ENCODE measurements at regions not wholly inside any gene's neighbourhood (a gene's known extent, or its start where the extent isn't known, plus 50 kb on each side); places are given as distances from the start of the nearest gene placed in this dataset.
"Not testable (repeated sequence)": the region's sequence is repeated elsewhere in the genome, so short reads cannot be mapped to it uniquely, and the experiment has no call there.

- H3K36me3 Mint-ChIP-seq (ENCODE audit: low read depth); H3K27ac Mint-ChIP-seq; H3K4me1 Mint-ChIP-seq; DNase-seq; intact Hi-C loops (cut with micrococcal nuclease); H3K9me3 Mint-ChIP-seq; H3K4me3 Mint-ChIP-seq; H3K27me3 Mint-ChIP-seq: not testable (repeated sequence)
These were observed 51.9 kb downstream of the DIPK2A start for GRCh38 chr3:144023543-144023942.

- H3K27me3 Mint-ChIP-seq: peaks cover 3% of the 10 kb centered on the region
- no peaks in the 10 kb centered on the region for H3K9me3 Mint-ChIP-seq
- no peak for DNase-seq
- peaks cover 4% of the 10 kb centered on the region for H3K4me1 Mint-ChIP-seq
- no peaks in the 10 kb centered on the region for H3K36me3 Mint-ChIP-seq (ENCODE audit: low read depth)
- no peak overlapping the region for H3K4me3 Mint-ChIP-seq
- intact Hi-C loops (cut with micrococcal nuclease): no loop called here
- no peak overlapping the region for H3K27ac Mint-ChIP-seq
These were observed 57.3 kb downstream of the DIPK2A start for GRCh38 chr3:144028798-144029411.

- peaks cover 5% of the 10 kb centered on the region for H3K27me3 Mint-ChIP-seq
- peaks cover 4% of the 10 kb centered on the region for H3K4me1 Mint-ChIP-seq
- H3K27ac Mint-ChIP-seq: no peak overlapping the region
- no peak for DNase-seq
- intact Hi-C loops (cut with micrococcal nuclease): loop anchor here (5.0 kb wide), 1 partner anchor 57 kb away; the partner anchor contains the start of gene DIPK2A
- no peak overlapping the region for H3K4me3 Mint-ChIP-seq
- H3K36me3 Mint-ChIP-seq (ENCODE audit: low read depth): no peaks in the 10 kb centered on the region
- no peaks in the 10 kb centered on the region for H3K9me3 Mint-ChIP-seq
These were observed 58.1 kb downstream of the DIPK2A start for GRCh38 chr3:144029769-144030168.

- no peaks in the 10 kb centered on the region for H3K36me3 Mint-ChIP-seq (ENCODE audit: low read depth)
- no peaks in the 10 kb centered on the region for H3K9me3 Mint-ChIP-seq
- peaks cover 4% of the 10 kb centered on the region for H3K4me1 Mint-ChIP-seq
- no peak for DNase-seq
- H3K27ac Mint-ChIP-seq: no peak overlapping the region
- peaks cover 8% of the 10 kb centered on the region for H3K27me3 Mint-ChIP-seq
- no peak overlapping the region for H3K4me3 Mint-ChIP-seq
- intact Hi-C loops (cut with micrococcal nuclease): loop anchor here (5.0 kb wide), 1 partner anchor 60 kb away; the partner anchor contains the start of gene DIPK2A
These were observed 60.3 kb downstream of the DIPK2A start for GRCh38 chr3:144031938-144032337.

GRCh38 chr3:144032531-144033239 is 61.1 kb downstream of the DIPK2A start:
- no peak overlapping the region for H3K27ac Mint-ChIP-seq
- no peak overlapping the region for H3K4me3 Mint-ChIP-seq
- intact Hi-C loops (cut with micrococcal nuclease): loop anchor here (5.0 kb wide), 1 partner anchor 60 kb away; the partner anchor contains the start of gene DIPK2A

GRCh38 chr3:144033240-144033589 is 61.6 kb downstream of the DIPK2A start:
- intact Hi-C loops (cut with micrococcal nuclease): loop anchor here (5.0 kb wide), 1 partner anchor 61 kb away; the partner anchor contains the start of gene DIPK2A

More at GRCh38 chr3:144032531-144033239, 61.1 kb downstream of the DIPK2A start:
- H3K27me3 Mint-ChIP-seq: peaks cover 10% of the 10 kb centered on the region
- H3K9me3 Mint-ChIP-seq: no peaks in the 10 kb centered on the region
- H3K36me3 Mint-ChIP-seq (ENCODE audit: low read depth): no peaks in the 10 kb centered on the region
- DNase-seq: no peak
- peaks cover 4% of the 10 kb centered on the region for H3K4me1 Mint-ChIP-seq

GRCh38 chr3:144033863-144034262 is 62.2 kb downstream of the DIPK2A start:
- Mint-ChIP-seq H3K36me3 (ENCODE audit: low read depth) (no peaks in the 10 kb centered on the region), H3K4me1 (peaks cover 4% of the 10 kb centered on the region), H3K4me3 (no peak overlapping the region), H3K27ac (no peak overlapping the region), H3K27me3 (peaks cover 10% of the 10 kb centered on the region), H3K9me3 (no peaks in the 10 kb centered on the region)
- no peak for DNase-seq
- intact Hi-C loops (cut with micrococcal nuclease): loop anchor here (5.0 kb wide), 1 partner anchor 62 kb away; the partner anchor contains the start of gene DIPK2A

More at GRCh38 chr3:144033240-144033589, 61.6 kb downstream of the DIPK2A start:
- Mint-ChIP-seq H3K27me3 (peaks cover 10% of the 10 kb centered on the region), H3K4me3 (no peak overlapping the region), H3K4me1 (peaks cover 4% of the 10 kb centered on the region), H3K27ac (no peak overlapping the region), H3K9me3 (no peaks in the 10 kb centered on the region), H3K36me3 (ENCODE audit: low read depth) (no peaks in the 10 kb centered on the region)
- DNase-seq: no peak

- no peak overlapping the region for H3K4me3 Mint-ChIP-seq
- DNase-seq: no peak
- no peak overlapping the region for H3K27ac Mint-ChIP-seq
- H3K9me3 Mint-ChIP-seq: no peaks in the 10 kb centered on the region
- peaks cover 14% of the 10 kb centered on the region for H3K27me3 Mint-ChIP-seq
- intact Hi-C loops (cut with micrococcal nuclease): loop anchor here (5.0 kb wide), 1 partner anchor 63 kb away; the partner anchor contains the start of gene DIPK2A
- H3K36me3 Mint-ChIP-seq (ENCODE audit: low read depth): no peaks in the 10 kb centered on the region
- peaks cover 4% of the 10 kb centered on the region for H3K4me1 Mint-ChIP-seq
These were observed 63.2 kb downstream of the DIPK2A start for GRCh38 chr3:144034715-144035290.

- peaks cover 4% of the 10 kb centered on the region for H3K4me1 Mint-ChIP-seq
- no peak for DNase-seq
- no peaks in the 10 kb centered on the region for H3K36me3 Mint-ChIP-seq (ENCODE audit: low read depth)
- no peaks in the 10 kb centered on the region for H3K9me3 Mint-ChIP-seq
- no peak overlapping the region for H3K27ac Mint-ChIP-seq
- H3K4me3 Mint-ChIP-seq: no peak overlapping the region
- peaks cover 20% of the 10 kb centered on the region for H3K27me3 Mint-ChIP-seq
- intact Hi-C loops (cut with micrococcal nuclease): no loop called here
These were observed 64.9 kb downstream of the DIPK2A start for GRCh38 chr3:144036498-144036897.

GRCh38 chr3:144039661-144040060 is 68.0 kb downstream of the DIPK2A start:
- no peak overlapping the region for H3K27ac Mint-ChIP-seq
- no peaks in the 10 kb centered on the region for H3K9me3 Mint-ChIP-seq
- H3K27me3 Mint-ChIP-seq: peaks cover 23% of the 10 kb centered on the region
- intact Hi-C loops (cut with micrococcal nuclease): no loop called here
- no peaks in the 10 kb centered on the region for H3K4me1 Mint-ChIP-seq
- DNase-seq: no peak
- no peaks in the 10 kb centered on the region for H3K36me3 Mint-ChIP-seq (ENCODE audit: low read depth)
- H3K4me3 Mint-ChIP-seq: no peak overlapping the region

- H3K4me3 Mint-ChIP-seq: no peak overlapping the region
These were observed 70.4 kb downstream of the DIPK2A start for GRCh38 chr3:144041960-144042556.

GRCh38 chr3:144045766-144046165 is 74.1 kb downstream of the DIPK2A start:
- intact Hi-C loops (cut with micrococcal nuclease): no loop called here
- no peaks in the 10 kb centered on the region for H3K36me3 Mint-ChIP-seq (ENCODE audit: low read depth)
- no peak overlapping the region for H3K4me3 Mint-ChIP-seq
- H3K4me1 Mint-ChIP-seq: no peaks in the 10 kb centered on the region
- H3K27ac Mint-ChIP-seq: no peak overlapping the region
- no peaks in the 10 kb centered on the region for H3K9me3 Mint-ChIP-seq
- DNase-seq: no peak
- H3K27me3 Mint-ChIP-seq: peaks cover 9% of the 10 kb centered on the region

More at GRCh38 chr3:144041960-144042556, 70.4 kb downstream of the DIPK2A start:
- Mint-ChIP-seq H3K27ac (no peak overlapping the region), H3K9me3 (no peaks in the 10 kb centered on the region), H3K36me3 (ENCODE audit: low read depth) (no peaks in the 10 kb centered on the region), H3K27me3 (peaks cover 19% of the 10 kb centered on the region), H3K4me1 (no peaks in the 10 kb centered on the region)
- no peak for DNase-seq
- intact Hi-C loops (cut with micrococcal nuclease): no loop called here

- intact Hi-C loops (cut with micrococcal nuclease): no loop called here
- Mint-ChIP-seq H3K9me3 (no peaks in the 10 kb centered on the region), H3K4me3 (no peak overlapping the region), H3K36me3 (ENCODE audit: low read depth) (no peaks in the 10 kb centered on the region), H3K27ac (no peak overlapping the region), H3K4me1 (no peaks in the 10 kb centered on the region), H3K27me3 (no peaks in the 10 kb centered on the region)
- no peak for DNase-seq
These were observed 77.8 kb downstream of the DIPK2A start for GRCh38 chr3:144049374-144049773.

- no peaks in the 10 kb centered on the region for H3K9me3 Mint-ChIP-seq
- intact Hi-C loops (cut with micrococcal nuclease): no loop called here
- H3K27ac Mint-ChIP-seq: no peak overlapping the region
- DNase-seq: no peak
- H3K4me1 Mint-ChIP-seq: no peaks in the 10 kb centered on the region
- no peaks in the 10 kb centered on the region for H3K27me3 Mint-ChIP-seq
- H3K36me3 Mint-ChIP-seq (ENCODE audit: low read depth): no peaks in the 10 kb centered on the region
- no peak overlapping the region for H3K4me3 Mint-ChIP-seq
These were observed 79.6 kb downstream of the DIPK2A start for GRCh38 chr3:144051211-144051610.
